ENCODE measurements at regions not wholly inside any gene's neighbourhood (a gene's known extent, or its start where the extent isn't known, plus 50 kb on each side); places are given as distances from the start of the nearest gene placed in this dataset.

DNA sequence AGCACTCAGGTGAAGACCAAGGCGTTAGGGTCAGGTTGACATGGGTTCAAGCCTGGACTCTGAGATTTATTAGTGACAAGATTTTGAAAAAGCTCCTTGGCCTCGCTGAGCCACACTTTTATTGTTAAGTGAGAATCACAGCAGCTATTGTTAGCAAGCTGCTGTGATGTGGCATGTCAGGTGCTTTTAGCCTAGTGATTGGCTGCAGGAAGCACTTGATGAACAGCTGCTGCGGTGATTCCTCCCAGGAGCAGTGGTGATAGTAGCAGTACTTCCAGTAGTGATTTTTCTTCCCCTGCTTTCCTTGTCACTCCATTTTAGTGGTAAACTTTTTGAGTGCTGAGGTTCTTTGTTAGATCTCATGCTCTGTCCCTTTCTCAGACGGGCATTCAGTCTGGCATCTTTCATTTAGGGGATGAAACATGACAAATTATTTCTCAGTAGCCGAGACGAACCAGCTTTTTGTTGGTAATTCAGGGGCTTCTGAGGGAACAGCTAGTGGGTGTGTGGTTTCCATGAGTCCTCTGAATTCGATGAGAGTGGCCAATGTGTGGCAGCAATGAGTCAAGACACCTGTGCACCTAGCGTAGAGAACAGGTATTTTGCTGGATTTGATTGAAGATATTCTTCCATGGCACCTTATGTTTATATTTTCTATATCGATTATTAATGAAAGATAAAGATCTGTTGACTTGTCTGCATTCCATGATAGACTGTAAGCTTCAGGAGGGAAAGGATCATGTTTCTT is 696.7 kb downstream of the DHX35 start:
- intact Hi-C loops (cut with DNase I): no loop called here
- Histone ChIP-seq H3K9me3 (ENCODE audit: control insufficient read depth in 2 of 3, insufficient read depth in 1 of 3, low read length in 3 of 3) (no peaks in the 10 kb centered on the region), H3K4me1 (ENCODE audit: control insufficient read depth in 2 of 3, insufficient read depth in 2 of 3, low read depth in 1 of 3, low read length in 3 of 3) (no peaks in the 10 kb centered on the region), H3K4me3 (ENCODE audit: low read length in 3 of 3) (no peak overlapping the region), H3K27me3 (ENCODE audit: control insufficient read depth, insufficient read depth, low read length) (no peaks in the 10 kb centered on the region), H3K27ac (ENCODE audit: low read depth in 2 of 2, low read length in 2 of 2) (no peak overlapping the region), H3K9ac (ENCODE audit: low read length in 3 of 3) (no peak overlapping the region), H3K36me3 (ENCODE audit: control insufficient read depth in 2 of 3, insufficient read depth in 3 of 3, low read length in 3 of 3) (no peaks in the 10 kb centered on the region)
- TF ChIP-seq CTCF (IDR thresholded peaks at IDR 0.05; ENCODE audit: borderline replicate concordance, extremely low read depth, insufficient read depth): peak; percentile 7
- DNase-seq (no peak), FAIRE-seq (no peak)

DNA sequence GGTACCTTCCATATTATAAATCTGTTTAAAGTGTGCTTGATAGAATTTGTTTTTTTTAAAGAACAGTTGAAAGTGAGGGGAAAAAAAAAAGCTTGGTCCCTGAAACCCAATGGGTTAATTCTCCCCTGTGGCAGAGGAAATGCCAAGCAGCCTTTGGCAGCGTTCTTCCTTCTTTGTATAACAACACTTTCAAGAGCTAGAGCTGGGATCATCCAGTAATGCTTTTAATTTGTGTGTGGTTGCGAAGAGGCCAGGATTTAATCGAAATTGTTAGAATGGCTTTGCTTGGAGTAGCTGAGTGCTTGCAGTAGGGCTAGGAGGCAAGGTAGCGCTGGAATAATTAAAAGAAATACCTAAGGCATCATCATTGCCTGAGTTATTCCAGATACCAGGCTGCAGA is 692.0 kb downstream of the DHX35 start:
- intact Hi-C loops (cut with DNase I): no loop called here
- FAIRE-seq: no peak
- no peak overlapping the region for H3K4me3 ChIP-seq (ENCODE audit: low read length in 3 of 3)
- no peaks in the 10 kb centered on the region for H3K36me3 ChIP-seq (ENCODE audit: control insufficient read depth in 2 of 3, insufficient read depth in 3 of 3, low read length in 3 of 3)
- DNase-seq: no peak
- no peaks in the 10 kb centered on the region for H3K27me3 ChIP-seq (ENCODE audit: control insufficient read depth, insufficient read depth, low read length)
- H3K4me1 ChIP-seq (ENCODE audit: control insufficient read depth in 2 of 3, insufficient read depth in 2 of 3, low read depth in 1 of 3, low read length in 3 of 3): no peaks in the 10 kb centered on the region
- no peaks in the 10 kb centered on the region for H3K9me3 ChIP-seq (ENCODE audit: control insufficient read depth in 2 of 3, insufficient read depth in 1 of 3, low read length in 3 of 3)
- H3K27ac ChIP-seq (ENCODE audit: low read depth in 2 of 2, low read length in 2 of 2): no peak overlapping the region
- no peak overlapping the region for H3K9ac ChIP-seq (ENCODE audit: low read length in 3 of 3)
- no peak for TF ChIP-seq CTCF (IDR thresholded peaks at IDR 0.05; ENCODE audit: borderline replicate concordance, extremely low read depth, insufficient read depth)

DNA sequence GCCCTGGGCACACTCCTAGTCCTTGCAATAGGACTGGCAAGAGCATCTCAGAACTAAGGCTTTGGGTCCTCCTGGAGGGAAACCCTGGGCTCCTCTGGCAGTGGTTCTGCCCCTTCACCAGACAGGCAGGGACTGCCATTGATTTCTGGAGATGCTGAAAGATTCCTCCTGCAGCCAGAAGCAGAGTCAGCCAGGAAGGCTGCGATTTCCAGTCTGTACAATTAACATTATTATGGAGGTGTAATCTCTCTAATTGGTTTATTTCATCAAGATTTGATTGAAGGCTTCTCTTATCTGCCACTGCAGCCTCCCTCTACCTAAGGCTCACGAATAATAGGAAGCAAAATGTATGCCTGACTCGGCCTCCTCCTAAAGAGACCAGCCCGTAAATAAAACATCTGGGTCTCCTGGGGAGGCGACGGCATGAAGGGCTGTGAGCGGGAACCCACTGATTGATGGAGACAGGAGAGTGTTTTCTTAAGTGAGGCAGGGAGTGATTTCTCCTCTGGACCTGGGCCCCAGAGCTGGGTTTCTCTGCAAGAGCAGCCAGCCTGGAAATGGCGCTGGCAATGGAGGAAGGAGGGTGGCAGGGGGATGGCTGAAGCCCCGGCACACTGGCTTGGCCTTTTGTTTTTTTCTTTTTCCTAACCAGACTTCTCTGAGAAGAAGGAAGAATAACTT is 689.6 kb downstream of the DHX35 start:
- Histone ChIP-seq H3K36me3 (ENCODE audit: control insufficient read depth in 2 of 3, insufficient read depth in 3 of 3, low read length in 3 of 3) (no peaks in the 10 kb centered on the region), H3K27me3 (ENCODE audit: control insufficient read depth, insufficient read depth, low read length) (no peaks in the 10 kb centered on the region), H3K27ac (ENCODE audit: low read depth in 2 of 2, low read length in 2 of 2) (no peak overlapping the region), H3K4me1 (ENCODE audit: control insufficient read depth in 2 of 3, insufficient read depth in 2 of 3, low read depth in 1 of 3, low read length in 3 of 3) (no peaks in the 10 kb centered on the region), H3K9me3 (ENCODE audit: control insufficient read depth in 2 of 3, insufficient read depth in 1 of 3, low read length in 3 of 3) (no peaks in the 10 kb centered on the region), H3K9ac (ENCODE audit: low read length in 3 of 3) (no peak overlapping the region), H3K4me3 (ENCODE audit: low read length in 3 of 3) (no peak overlapping the region)
- peak in 4 of 5 donors; percentile 35 to 53 (median 38) for DNase-seq
- FAIRE-seq: no peak
- no peak for TF ChIP-seq CTCF (IDR thresholded peaks at IDR 0.05; ENCODE audit: borderline replicate concordance, extremely low read depth, insufficient read depth)
- intact Hi-C loops (cut with DNase I): no loop called here

All from kidney (tissue), 13 donors.